K562 (cell line): ENCODE measurements at regions not wholly inside any gene's neighbourhood (a gene's known extent, or its start where the extent isn't known, plus 50 kb on each side); places are given as distances from the start of the nearest gene placed in this dataset.

Experiments used
- ATAC-seq: fragments of 200-7000 bp; cut with Tn5 transposase; 3 replicates; pipeline ENCODE4 v1.9.1; 2020; ENCODE audit warnings: moderate library complexity
- BruUV-seq: library from RNA; stranded (reverse); fragments of 400-500 nt; replicated peaks from 2 replicates; lab custom pipeline; 2021; lab: Mats Ljungman, UMichigan
- CTCF ChIA-PET: fragments of 300-600 bp; formaldehyde crosslinking; extraction: SDS; loops from one replicate; lab custom pipeline; 2021; ENCODE audit warnings: low intra/inter-chr PET ratio; lab: Yijun Ruan, JAX
- POLR2A ChIA-PET: fragments of 300-600, 350-650 bp; sonication (Branson Sonifier 250); formaldehyde crosslinking; extraction: SDS; loops from one replicate; lab custom pipeline; 2021; ENCODE audit warnings: antibody characterized with exemption, inconsistent platforms; lab: Yijun Ruan, JAX
- DNase-seq, 4 experiments: peaks; one replicate each; pipeline versions ENCODE4 v3.0.0 to v3.0.0-alpha.2; 2011 to 2018; ENCODE audit warnings: low spot score in 3 of 4, mixed read lengths in 3 of 4; ENCODE audit errors: extremely low read depth in 1 of 4
- FAIRE-seq: peaks from 2 replicates; lab custom pipeline; 2011; peaks lifted over from hg19 to GRCh38; lab: Jason Lieb, UNC
- H2AFZ ChIP-seq: 2 replicates; pipeline ENCODE4 v1.6.0; 2011; ENCODE audit warnings: low read depth, low read length, control low read depth, inconsistent platforms
- H3K27ac ChIP-seq: fragments of 200-600 bp; 3 replicates; pipeline ENCODE4 v1.8.0; 2011; ENCODE audit warnings: low read depth, mild to moderate bottlenecking, control low read depth, inconsistent platforms, low read length, moderate library complexity, mixed read lengths; ENCODE audit errors: extremely low read depth
- H3K27me3 ChIP-seq, 2 experiments: fragments of 300-600 bp in 1 of 2; 2 replicates in 1 of 2; 3 replicates in 1 of 2; pipeline versions ENCODE4 v1.6.0 to v1.8.0; 2011; ENCODE audit warnings: inconsistent platforms in 2 of 2, low read length in 2 of 2, mild to moderate bottlenecking in 1 of 2, mixed read lengths in 1 of 2, moderate library complexity in 1 of 2; ENCODE audit not compliant: control insufficient read depth in 2 of 2, insufficient read depth in 2 of 2
- H3K36me3 ChIP-seq: fragments of 300-600 bp; 3 replicates; pipeline ENCODE4 v1.8.0; 2011; ENCODE audit warnings: mild to moderate bottlenecking, low read length, inconsistent platforms; ENCODE audit not compliant: control insufficient read depth, insufficient read depth
- H3K4me1 ChIP-seq, 2 experiments: fragments of 200-600 bp in 1 of 2; replicated peaks in 1 of 2; 2 replicates in 1 of 2; 3 replicates in 1 of 2; pipeline versions ENCODE4 v1.5.1 to v1.8.0; 2011; ENCODE audit warnings: inconsistent platforms in 2 of 2, low read length in 2 of 2, mild to moderate bottlenecking in 1 of 2, mixed read lengths in 1 of 2, moderate library complexity in 1 of 2; ENCODE audit not compliant: control insufficient read depth in 2 of 2, insufficient read depth in 2 of 2
- H3K4me2 ChIP-seq: 2 replicates; pipeline ENCODE4 v1.6.1; 2011; ENCODE audit warnings: low read length, control low read depth, inconsistent platforms, mixed read lengths; ENCODE audit not compliant: insufficient read depth
- H3K4me3 ChIP-seq: fragments of 200-600 bp; sonication (generic), shearing (Covaris generic); 2 replicates; pipeline ENCODE4 v1.5.1; 2016; ENCODE audit warnings: control low read depth, inconsistent platforms
- H3K79me2 ChIP-seq: fragments of 200-600 bp; 3 replicates; pipeline ENCODE4 v1.8.0; 2011; ENCODE audit warnings: low read length, inconsistent platforms; ENCODE audit not compliant: control insufficient read depth, insufficient read depth
- H3K9ac ChIP-seq, 2 experiments: 2 replicates each; pipeline versions ENCODE4 v1.6.0 to v1.6.1; 2011; ENCODE audit warnings: low read depth in 2 of 2, low read length in 2 of 2, control low read depth in 1 of 2, inconsistent platforms in 1 of 2, mild to moderate bottlenecking in 1 of 2, mixed read lengths in 1 of 2; ENCODE audit not compliant: insufficient read depth in 1 of 2
- H3K9me1 ChIP-seq: one replicate; pipeline ENCODE4 v1.6.0; 2011; ENCODE audit warnings: inconsistent platforms, mild to moderate bottlenecking, low read length, moderate library complexity; ENCODE audit not compliant: control insufficient read depth, insufficient read depth
- H3K9me3 ChIP-seq: replicated peaks from 2 replicates; pipeline ENCODE4 v1.5.1; 2011; ENCODE audit warnings: low read depth, low read length, inconsistent platforms; ENCODE audit not compliant: control insufficient read depth, insufficient read depth
- H4K20me1 ChIP-seq: replicated peaks from 2 replicates; pipeline ENCODE4 v1.6.1; 2011; ENCODE audit warnings: low read length, inconsistent platforms, mixed read lengths; ENCODE audit not compliant: control insufficient read depth, insufficient read depth
- ELF4 ChIP-seq: fragments of 450-650 bp; formaldehyde crosslinking; IDR thresholded peaks from 2 replicates; pipeline ENCODE4 v1.4.0; 2022; ENCODE audit warnings: missing genetic modification characterization
- EWSR1 ChIP-seq: fragments of 450-650 bp; IDR thresholded peaks from 2 replicates; pipeline ENCODE4 v1.6.1; 2018; ENCODE audit warnings: borderline replicate concordance, mild to moderate bottlenecking, low read depth, moderate library complexity; ENCODE audit not compliant: partially characterized antibody
- HNRNPL ChIP-seq: fragments of 200-400 bp; formaldehyde crosslinking; IDR thresholded peaks from 2 replicates; pipeline ENCODE4 v1.6.1; 2017; ENCODE audit warnings: low read depth, mild to moderate bottlenecking, low read length
- NFYB ChIP-seq: IDR thresholded peaks from 2 replicates; pipeline ENCODE4 v1.6.1; 2011; ENCODE audit warnings: mild to moderate bottlenecking, moderate library complexity; ENCODE audit not compliant: insufficient read length; ENCODE audit errors: extremely low read depth
- POLR2B ChIP-seq: fragments of 450-650 bp; IDR thresholded peaks from 2 replicates; pipeline ENCODE4 v1.6.1; 2018; ENCODE audit warnings: low read depth; ENCODE audit not compliant: partially characterized antibody
- SIN3B ChIP-seq: fragments of 450-650 bp; IDR thresholded peaks from 2 replicates; pipeline ENCODE4 v1.6.1; 2017; ENCODE audit warnings: low read depth, mild to moderate bottlenecking, moderate library complexity
- SREBF2 ChIP-seq: sonication (generic); formaldehyde crosslinking; IDR thresholded peaks from 2 replicates; pipeline ENCODE4 v1.4.0; 2020; ENCODE audit warnings: mild to moderate bottlenecking, missing genetic modification reagents
- SRSF9 ChIP-seq: fragments of 200-400 bp; formaldehyde crosslinking; IDR thresholded peaks from 2 replicates; pipeline ENCODE4 v1.6.1; 2017; ENCODE audit warnings: low read depth, low read length, borderline replicate concordance
- TGIF2 ChIP-seq: sonication (generic); formaldehyde crosslinking; IDR thresholded peaks from 2 replicates; pipeline ENCODE4 v1.8.1; 2022; ENCODE audit warnings: mild to moderate bottlenecking, missing genetic modification reagents, moderate library complexity
- ZNF592 ChIP-seq: fragments of 450-650 bp; IDR thresholded peaks from 2 replicates; pipeline ENCODE4 v1.6.1; 2017; ENCODE audit warnings: antibody characterized with exemption, mild to moderate bottlenecking
- ZNF707 ChIP-seq: fragments of 250-450 bp; sonication (Bioruptor Pico); conservative IDR thresholded peaks from 2 replicates; pipeline ENCODE4 v1.8.0; 2022; ENCODE audit warnings: inconsistent platforms, mild to moderate bottlenecking, moderate library complexity
- WGBS: fragments of 100-300 bp; shearing (Covaris generic); methylation state at CpG from one replicate; pipeline ENCODE4 v1.1.6; 2016; ENCODE audit warnings: low coverage, mixed read lengths; ENCODE audit not compliant: insufficient coverage; ENCODE audit errors: missing lambda C conversion rate; 5-methylcytosine and 5-hydroxymethylcytosine counted together
- in situ Hi-C: fragments of 300-500 bp; cut with MboI; formaldehyde crosslinking; loops from 4 replicates; pipeline ENCODE4 v1.15.0; 2018; ENCODE audit warnings: inconsistent platforms, mixed read lengths
- intact Hi-C: fragments of 100-400 bp; cut with micrococcal nuclease; formaldehyde crosslinking; loops from 2 replicates; pipeline ENCODE4 v1.14.2; 2022
- TF ChIP-seq, protein P1 (sequence below), 2 experiments: fragments of 450-650 bp; IDR thresholded peaks; 2 replicates each; pipeline ENCODE4 v1.6.1; 2018; ENCODE audit warnings: mild to moderate bottlenecking in 2 of 2, low read depth in 1 of 2; ENCODE audit not compliant: partially characterized antibody in 2 of 2

DNA sequence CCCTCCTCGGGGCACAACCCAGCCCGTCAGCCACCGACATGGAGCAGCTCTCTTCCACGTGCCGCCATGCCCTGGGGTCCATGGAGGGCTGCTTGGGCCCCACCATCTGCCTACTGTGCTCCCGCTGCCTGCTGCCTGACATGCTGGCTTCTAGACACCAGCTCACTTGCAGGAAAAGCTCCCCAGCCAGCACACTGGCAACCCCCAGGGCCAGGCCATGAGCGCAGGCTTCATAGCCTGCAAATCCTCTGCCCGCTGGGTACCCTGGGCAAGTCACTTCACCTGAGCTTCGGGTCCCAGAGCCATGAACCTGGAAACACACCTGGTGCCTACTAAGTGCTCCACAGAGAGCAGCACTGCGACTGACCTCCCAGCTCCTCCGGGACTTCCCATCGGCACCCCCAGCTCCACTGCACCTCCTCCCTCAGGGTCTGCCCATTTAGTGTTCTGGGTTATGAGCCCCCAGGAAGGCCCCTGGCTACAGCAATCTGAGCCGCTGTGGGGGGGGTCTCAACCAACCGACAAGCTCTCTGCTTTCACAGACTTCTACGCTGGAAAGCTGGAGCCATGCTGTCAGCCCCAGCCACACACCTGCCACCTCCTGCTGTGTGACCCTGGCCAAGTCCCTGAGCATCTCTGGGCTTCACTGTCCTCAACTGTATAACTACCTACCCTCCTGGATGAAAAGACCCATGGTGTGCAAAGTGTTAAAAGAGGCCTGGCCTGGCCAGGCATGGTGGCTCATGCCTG is 139.2 kb downstream of the CRYBB2 start:
- POLR2A ChIA-PET = no interaction called here
- no peak overlapping the region for H3K9ac ChIP-seq
- H3K9me3 ChIP-seq = no peaks in the 10 kb centered on the region
- WGBS = 90% methylated on average over 14 of the region's 15 CpGs
- CTCF ChIA-PET = no interaction called here
- ATAC-seq = no peak
- H2AFZ ChIP-seq = no peak overlapping the region
- no peak overlapping the region for H3K27ac ChIP-seq
- peaks cover 49% of the 10 kb centered on the region; the same call in 1 of the 3 replicates for H3K36me3 ChIP-seq
- in situ Hi-C loops = no loop called here
- H3K4me1 ChIP-seq = peaks cover 0 to 12% of the 10 kb centered on the region in 2 experiments; a peak in 1 of 5 replicates
- no peaks in the 10 kb centered on the region for H3K27me3 ChIP-seq
- H3K4me2 ChIP-seq = no peak overlapping the region
- no peak for DNase-seq
- no peak overlapping the region for H3K4me3 ChIP-seq
- no peaks in the 10 kb centered on the region for H3K9me1 ChIP-seq
- peaks cover 11% of the 10 kb centered on the region for H4K20me1 ChIP-seq
- intact Hi-C loops = no loop called here
- no TSS peak for BruUV-seq
- FAIRE-seq = no peak
- no peaks in the 10 kb centered on the region; the same call in 2 of the 3 replicates for H3K79me2 ChIP-seq
- TF ChIP-seq POLR2B = no peak
- no peak for TF ChIP-seq SRSF9
- TF ChIP-seq HNRNPL = no peak
- no peak for TF ChIP-seq SIN3B
- no peak for TF ChIP-seq ZNF707
- TF ChIP-seq SREBF2 (CRISPR knock-in tag) = no peak
- no peak for TF ChIP-seq TGIF2
- TF ChIP-seq ZNF592 = no peak
- no peak for TF ChIP-seq ELF4
- TF ChIP-seq NFYB = no peak
- TF ChIP-seq, protein P1, sequence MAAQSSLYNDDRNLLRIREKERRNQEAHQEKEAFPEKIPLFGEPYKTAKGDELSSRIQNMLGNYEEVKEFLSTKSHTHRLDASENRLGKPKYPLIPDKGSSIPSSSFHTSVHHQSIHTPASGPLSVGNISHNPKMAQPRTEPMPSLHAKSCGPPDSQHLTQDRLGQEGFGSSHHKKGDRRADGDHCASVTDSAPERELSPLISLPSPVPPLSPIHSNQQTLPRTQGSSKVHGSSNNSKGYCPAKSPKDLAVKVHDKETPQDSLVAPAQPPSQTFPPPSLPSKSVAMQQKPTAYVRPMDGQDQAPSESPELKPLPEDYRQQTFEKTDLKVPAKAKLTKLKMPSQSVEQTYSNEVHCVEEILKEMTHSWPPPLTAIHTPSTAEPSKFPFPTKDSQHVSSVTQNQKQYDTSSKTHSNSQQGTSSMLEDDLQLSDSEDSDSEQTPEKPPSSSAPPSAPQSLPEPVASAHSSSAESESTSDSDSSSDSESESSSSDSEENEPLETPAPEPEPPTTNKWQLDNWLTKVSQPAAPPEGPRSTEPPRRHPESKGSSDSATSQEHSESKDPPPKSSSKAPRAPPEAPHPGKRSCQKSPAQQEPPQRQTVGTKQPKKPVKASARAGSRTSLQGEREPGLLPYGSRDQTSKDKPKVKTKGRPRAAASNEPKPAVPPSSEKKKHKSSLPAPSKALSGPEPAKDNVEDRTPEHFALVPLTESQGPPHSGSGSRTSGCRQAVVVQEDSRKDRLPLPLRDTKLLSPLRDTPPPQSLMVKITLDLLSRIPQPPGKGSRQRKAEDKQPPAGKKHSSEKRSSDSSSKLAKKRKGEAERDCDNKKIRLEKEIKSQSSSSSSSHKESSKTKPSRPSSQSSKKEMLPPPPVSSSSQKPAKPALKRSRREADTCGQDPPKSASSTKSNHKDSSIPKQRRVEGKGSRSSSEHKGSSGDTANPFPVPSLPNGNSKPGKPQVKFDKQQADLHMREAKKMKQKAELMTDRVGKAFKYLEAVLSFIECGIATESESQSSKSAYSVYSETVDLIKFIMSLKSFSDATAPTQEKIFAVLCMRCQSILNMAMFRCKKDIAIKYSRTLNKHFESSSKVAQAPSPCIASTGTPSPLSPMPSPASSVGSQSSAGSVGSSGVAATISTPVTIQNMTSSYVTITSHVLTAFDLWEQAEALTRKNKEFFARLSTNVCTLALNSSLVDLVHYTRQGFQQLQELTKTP (IDR thresholded peaks at IDR 0.05; ENCODE audit: low read depth in 1 of 2, partially characterized antibody in 2 of 2) = no peak
- no peak for TF ChIP-seq EWSR1
